T-helper 1 cell treated with Interleukin-12 subunit alpha and Interleukin-12 subunit beta and Interleukin-4 antibody, amounts not matched to agents 30 ng/mL and 1 ng/mL, for 36 hours (primary cell): ENCODE measurements at regions not wholly inside any gene's neighbourhood (a gene's known extent, or its start where the extent isn't known, plus 50 kb on each side); places are given as distances from the start of the nearest gene placed in this dataset.
"Not testable (repeated sequence)": the region's sequence is repeated elsewhere in the genome, so short reads cannot be mapped to it uniquely, and the experiment has no call there.

Experiments
- intact Hi-C: fragments of 100-400 bp; cut with micrococcal nuclease; formaldehyde crosslinking; loops from one replicate; pipeline ENCODE4 v1.15.1; 2024

DNA sequence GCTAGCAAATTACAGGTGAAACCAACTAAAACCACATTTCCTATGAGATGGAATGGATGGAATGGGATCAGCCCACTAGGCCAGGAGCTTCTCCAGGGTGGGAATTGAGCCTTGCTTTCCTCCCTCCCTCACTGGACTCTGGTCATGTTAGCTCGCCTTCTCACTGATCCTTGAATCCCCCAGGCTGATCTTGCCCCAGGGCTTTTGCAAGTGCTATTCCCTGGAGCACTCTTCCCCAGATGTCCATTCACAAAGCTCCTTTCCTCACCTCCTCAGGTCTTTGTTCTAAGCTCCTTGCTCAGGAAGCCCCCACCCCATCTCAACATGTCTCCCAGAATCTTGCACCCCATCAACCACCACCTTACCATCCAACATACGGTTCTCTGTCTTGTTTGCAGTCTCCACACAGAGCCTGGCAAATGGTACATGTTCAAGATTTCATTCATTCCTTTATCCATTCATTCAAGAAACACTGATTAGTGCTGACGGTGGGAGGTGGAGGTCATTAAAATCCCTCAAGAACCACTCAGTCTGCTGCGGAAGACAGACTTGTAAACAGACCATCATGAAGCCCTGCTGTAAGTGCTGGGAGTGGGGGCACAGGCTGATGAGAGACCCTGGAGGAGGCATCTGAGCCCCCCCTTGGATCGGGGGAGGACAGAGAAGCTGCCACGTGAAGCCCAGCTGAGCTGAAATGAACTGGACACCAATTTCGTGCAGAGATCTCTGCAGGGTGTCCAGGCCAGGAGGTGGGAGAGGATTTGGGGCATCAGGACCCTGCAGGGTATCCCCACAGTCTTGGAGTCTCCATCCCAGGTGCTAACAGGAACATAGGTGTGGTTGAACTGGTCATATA is 141.7 kb downstream of the BARX1 start:
- intact Hi-C loops = no loop called here

DNA sequence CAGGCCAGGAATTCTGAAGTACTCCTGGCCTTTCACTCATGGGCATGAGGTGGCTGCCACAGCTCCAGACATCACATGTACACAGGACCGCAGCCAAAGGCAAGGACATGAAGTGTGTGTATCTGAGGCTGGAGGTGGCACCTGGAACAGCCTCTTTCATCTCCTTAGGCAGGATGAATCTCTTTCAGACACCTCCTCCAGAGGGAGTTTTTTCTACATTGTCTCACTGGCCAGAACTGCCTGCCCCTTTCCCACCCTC is 142.8 kb downstream of the BARX1 start:
- intact Hi-C loops = no loop called here

DNA sequence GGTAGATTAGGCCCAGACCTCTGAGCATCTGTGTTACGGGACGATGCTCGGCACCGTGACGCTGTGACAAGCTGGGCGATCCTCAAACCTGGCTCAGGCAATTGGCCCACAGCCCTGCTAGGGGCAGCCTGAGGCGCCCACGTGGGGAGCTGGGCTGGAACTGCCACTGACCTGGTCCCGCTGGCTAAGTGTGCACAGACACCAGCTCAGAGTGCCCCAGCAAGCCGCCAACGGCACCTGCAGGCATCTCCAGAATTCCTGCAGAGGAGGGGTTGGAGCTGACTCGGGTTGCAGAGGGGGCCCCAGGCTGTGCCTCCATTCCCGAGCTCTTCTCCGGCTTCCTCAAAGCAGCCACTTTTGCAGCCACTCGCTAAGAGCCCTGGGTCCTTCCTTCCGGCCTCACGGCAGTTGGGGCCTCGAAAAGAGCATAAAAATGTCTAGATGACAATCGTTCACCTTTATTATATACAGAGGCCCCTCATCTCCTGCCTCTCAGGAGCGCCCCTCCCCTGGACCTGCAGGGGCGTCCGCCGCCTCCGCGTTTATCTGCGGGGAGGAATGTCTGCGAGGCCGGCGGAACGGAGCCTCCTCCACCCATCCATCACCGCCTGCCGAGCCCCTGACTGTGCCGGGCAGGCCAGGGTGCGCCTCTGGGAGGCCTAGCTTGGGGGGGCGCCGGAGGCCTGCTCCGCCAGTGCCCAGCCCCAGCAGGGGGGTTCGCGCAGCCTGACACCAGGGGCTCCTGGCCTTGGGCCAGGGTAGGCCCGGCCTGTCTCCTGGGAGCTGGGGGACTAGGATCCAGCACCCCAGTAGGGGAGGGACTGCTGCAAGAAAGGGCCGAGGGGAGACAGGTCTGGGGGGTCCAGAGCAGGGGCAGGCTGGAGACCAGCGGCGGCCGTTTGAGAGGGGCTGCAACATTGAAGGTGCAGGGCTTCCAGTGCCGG is 144.9 kb downstream of the BARX1 start:
- intact Hi-C loops = no loop called here

DNA sequence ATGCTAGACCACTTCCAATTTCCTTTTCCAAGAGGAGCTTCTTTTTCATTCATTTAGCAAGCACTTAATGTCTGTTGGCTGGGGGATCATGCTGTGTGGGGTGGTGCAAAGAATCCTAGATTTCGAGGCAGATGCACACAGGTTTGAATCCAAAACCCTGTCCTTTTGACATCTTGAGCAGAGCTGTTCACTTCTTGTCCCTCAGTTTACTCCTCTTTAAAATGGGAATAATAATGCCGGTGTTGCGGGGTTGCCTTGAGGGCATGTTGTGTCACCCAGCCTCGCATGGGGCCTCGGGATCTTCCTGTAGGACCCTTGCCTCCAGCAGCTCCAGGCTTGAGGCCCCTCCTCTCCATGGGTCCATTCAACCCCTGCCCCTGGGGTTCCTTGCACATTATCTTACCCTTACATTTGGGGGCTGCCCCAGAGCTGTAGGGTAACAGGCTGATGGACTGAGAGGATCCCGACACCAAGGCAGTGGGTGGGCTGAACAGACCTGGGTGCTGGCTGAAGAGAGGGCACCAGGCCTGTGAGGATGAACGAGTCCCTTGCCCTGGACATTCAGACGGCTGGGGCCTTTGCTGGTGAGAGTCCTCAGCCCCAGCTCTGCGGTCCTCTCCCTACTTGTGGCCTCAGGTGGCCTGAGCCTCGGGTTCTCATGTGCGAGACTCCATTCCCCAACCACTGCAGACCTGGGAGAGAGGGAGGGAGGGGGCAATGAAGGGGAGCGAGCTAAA is 145.8 kb downstream of the BARX1 start:
- intact Hi-C loops = no loop called here

DNA sequence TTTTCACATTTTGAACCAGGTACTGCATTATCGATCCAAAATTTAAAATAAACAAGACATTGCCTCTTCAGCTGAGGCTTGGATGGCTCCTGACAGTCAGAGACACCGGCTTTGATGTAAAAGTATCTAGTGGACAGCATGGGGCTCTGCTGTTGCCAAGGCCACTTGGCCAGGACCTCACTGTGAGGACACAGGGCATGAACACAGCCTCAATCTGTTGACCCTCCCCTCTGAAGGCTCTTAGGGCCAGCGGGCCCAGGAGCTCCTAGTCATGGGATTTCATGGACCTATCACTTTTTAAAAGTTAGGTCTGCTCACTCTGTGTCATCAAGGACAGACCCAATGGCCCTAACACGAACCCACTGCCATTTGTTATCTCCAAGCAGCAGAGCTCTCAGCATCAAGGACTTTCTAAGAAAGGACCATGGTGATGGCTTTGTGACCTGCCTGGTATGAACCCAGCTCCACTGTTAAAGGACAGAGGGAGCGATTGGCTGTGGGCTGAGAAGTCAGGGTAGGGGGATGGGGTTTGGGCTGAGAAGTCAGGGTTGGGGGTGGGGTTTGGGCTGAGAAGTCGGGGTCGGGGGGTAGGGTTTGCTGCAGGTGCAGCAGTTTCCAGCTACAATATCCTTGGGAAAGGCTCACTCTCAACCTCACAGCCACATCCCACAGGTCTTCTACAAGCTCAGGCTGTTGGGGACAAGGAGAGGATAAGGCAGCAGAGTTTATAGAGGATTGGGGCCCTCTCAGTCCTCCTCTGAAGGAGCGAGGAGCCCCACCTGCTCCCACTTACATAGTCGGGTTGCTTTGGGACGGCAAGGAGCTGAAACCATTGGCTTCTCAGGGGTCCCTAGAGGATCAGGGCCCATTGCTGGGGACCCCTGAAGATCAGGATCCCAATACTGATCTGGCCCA is 146.8 kb downstream of the BARX1 start:
- intact Hi-C loops = no loop called here

DNA sequence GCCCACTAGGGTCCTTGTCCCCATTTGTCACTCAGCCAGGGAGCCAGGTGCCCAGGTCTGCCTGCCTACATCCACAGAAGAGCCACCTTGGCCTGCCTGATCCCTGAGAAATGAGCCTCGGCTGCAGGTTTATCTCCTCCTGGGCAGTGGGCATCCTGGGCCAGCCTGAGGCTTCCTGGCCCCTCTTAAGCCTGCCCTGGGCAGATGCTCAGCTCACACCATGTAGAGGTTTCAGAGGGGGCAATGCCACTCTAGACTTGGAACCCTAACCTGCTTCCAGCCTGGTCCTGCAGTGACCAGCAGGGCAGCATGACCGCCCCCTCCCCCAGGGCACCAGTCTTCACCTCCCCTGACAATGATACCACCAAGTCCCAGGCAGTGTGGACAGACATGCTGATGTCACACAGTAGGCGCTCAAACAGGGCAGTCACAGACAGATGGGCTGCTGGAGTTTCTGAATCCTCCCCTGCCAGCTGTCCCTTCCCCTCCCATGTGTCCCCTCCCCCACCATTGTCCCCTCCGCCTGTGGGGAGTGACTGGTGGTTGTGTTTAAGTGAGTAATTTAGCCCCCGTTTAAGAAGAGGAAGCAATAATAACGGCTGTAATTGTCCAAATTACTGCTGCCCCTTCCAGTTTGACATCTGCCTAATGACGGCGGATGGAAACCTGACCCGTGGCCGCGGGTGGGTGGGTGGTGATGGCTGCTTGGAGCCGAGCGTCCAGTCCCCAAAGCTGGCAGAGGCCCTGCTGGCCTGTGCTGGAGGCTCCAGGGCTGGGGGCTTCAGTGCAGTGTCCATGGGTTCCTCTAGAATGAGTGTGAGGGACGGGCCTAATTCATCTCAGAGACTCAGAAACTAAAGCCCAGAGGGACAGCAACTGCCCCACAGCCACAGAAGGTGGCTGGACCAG is 147.7 kb downstream of the BARX1 start:
- intact Hi-C loops = no loop called here

DNA sequence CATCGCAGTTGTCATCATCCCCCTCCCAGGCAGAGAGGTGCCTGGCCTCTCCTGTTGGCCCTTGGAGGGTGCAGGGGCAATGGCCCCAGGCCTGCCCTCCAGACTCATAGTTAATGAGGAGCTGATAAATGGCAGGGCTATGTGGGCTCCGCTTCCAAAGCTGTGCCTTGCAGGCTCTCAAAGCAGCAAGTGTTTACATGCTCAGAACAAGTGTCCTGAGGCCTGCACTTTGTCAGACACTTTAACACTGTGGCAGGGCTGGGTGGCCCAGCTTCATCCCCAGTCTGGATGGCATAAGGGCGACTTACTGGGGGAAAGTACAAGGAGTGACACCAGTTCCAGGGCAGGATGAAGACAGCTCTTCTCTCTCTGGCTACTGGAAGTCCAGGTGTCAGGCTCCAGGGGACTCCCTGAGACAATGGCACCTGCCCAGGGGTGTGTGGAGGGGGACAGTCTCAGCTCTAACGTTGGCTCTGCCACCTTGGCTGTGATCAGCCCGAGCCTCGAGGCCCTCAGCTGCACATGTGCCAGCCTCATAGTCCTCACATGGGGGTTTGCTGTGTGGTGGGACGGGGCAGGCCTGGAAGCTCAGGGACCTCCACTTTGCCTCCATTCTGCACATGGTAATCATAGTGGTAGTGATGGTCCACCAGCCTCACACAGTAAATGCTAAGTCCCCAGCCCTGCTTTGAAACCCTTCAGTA is 153.4 kb downstream of the BARX1 start:
- intact Hi-C loops = no loop called here

DNA sequence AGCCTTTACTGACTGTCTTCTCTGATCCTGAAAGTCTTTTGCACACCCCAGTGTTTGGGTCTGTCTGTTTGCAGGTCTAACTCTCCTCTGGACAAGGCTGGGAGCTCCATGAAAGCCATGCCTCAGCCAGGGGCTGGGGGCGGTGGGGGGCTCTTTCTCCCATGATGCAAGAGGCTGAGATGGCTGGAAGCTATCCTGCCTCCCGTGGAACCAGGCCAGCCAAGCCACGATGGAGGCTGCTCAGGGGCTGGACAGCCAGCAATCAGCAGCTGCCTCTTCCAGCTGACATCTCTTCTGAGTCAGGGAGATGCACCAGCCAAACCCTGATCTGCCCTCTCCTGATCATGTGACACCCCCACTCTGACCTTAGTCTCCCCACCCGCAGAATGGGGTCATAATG is 154.0 kb downstream of the BARX1 start:
- intact Hi-C loops = no loop called here

DNA sequence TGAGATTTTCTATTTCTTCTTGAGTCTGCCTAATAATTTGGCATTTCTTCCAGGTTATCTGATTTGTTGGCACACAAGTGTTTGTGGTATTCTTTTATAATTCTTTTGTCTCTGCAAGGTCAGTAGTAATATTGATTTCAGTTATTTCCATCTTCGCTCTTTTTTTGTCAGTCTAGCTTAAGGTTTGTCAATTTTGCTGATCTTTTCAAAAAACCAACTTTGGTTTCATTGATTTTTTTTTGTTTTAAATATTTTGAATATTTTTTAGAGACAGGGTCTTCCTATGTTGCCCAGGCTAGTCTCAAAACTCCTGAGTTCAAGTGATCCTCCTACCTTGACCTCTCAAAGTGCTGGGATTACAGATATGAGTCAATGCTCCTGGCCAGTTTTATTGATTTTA is 162.8 kb downstream of the BARX1 start:
- intact Hi-C loops = no loop called here

DNA sequence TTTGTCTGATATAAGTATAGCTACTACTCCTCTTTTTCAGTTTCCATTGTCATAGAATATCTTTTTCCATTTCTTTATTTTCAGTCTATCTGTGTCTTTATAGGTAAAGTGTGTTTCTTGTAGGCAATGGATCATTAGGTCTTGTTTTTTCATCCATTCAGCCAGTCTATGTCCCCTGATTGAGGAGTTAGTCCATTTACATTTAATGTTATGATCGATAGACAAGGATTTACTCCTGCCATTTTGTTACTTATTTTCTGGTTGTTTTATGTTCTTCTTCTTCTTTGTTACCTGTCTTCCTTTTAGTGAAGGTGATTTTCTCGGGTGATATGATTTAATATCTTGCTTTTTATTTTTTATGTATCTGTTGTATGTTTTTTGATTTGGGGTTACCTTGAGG is 169.0 kb downstream of the BARX1 start:
- intact Hi-C loops = no loop called here

DNA sequence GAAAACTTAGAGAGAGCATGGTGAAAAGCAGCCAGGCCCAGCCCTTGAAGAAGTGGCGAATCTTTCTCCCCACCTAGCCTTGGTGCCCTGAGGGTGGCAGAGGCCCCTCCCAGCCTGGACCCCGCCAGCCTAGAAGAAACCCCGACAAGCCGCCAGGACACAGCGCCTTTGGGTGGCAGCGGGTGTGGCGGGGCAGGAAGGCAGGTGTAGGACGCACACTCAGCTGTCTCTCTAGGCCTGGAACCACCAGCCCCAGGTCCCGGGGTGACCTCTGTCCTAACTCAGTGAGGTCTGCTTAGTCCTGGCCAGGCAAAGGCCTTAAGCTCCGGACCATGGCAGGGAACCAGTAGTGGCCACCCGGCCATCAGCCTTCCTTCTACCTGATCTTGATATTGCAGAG is 178.3 kb downstream of the BARX1 start:
- intact Hi-C loops = no loop called here

DNA sequence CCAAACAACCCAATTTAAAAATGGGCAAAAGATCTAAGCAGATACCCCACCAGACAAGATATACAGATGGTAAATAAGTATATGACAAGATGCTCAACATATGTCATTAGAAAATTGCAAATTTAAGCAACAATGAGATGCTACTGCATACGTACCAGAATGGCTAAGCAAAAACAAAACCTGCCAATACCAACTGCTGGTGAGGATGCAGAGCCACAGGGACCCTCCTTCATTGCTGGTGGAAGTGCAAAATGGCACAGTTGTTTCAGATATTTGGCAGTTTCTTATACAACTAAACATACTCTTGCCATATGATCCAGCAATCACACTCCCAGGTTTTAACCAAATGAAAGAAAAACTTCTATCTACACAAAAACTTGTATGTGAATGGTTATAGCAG is 178.9 kb downstream of the BARX1 start:
- intact Hi-C loops = no loop called here

DNA sequence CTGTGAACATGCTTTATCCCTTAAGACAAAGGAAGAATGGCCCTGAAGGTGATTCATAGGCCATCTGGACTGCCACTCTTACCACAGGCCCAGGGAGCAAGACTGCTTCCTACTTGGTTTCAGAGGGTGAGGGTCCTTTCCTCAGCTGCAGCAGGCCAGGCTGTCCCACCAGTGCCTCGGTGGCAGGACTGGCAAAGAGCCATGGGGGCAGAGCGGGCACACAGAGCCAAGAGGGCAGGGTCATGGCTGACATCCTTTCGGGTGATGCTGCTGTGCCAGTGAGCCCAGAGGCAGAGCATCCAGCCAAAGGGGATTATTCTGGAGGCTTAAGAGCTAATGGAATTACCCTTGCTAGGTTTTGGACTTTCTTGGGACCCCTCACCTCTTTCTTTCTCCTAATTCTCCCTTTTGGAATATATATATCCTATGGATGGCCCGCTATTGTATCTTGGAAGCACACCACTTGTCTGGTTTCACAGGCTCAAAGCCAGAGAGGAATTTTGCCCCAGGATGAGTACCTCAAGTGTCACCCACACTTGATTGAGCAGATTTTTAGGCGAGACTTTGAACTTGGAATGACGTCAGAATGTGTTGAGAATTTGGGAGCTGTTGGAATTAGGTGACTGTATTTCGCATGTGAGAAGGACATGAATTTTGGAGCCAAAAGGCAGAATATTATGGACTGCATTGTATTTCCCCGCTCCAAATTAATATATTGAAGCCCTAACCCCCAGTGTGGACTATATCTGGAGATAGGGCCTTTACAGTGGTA is 180.6 kb downstream of the BARX1 start:
- intact Hi-C loops = no loop called here

DNA sequence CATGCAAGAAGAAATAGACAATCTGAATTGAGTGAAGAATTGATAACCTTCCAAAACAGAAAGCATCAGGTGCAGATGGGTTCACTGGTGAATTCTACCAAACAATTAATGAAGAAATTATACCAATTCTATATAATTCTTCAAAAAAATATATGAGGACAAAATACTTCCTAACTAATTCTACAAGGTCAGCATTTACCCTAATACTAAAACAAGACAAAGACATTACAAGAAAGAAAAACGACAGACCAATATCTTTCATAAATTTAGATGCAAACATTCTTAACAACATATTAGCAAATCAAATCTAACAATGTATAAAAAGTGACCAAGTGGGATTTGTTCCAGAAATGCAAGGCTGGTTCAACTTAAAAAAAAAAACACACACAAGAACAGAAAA is 183.9 kb downstream of the BARX1 start:
- intact Hi-C loops = no loop called here

DNA sequence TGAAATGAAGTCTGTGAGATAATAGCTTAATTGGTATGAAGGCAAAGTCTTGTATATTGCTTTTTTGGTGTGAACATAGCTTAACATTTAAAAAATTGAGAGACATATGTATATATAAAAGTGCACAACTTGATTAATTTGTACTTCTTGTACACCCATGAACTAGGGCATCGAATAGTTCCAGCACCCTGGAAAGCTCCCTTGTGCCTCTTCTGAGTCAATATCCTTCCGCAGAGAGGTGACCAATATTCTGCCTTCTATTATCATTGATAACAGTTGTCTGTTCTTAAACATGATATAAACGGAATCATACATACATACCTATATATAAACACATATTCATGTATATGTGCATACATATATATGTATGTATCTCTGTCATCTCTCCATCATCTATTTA is 185.4 kb downstream of the PHF2 start:
- intact Hi-C loops = no loop called here

DNA sequence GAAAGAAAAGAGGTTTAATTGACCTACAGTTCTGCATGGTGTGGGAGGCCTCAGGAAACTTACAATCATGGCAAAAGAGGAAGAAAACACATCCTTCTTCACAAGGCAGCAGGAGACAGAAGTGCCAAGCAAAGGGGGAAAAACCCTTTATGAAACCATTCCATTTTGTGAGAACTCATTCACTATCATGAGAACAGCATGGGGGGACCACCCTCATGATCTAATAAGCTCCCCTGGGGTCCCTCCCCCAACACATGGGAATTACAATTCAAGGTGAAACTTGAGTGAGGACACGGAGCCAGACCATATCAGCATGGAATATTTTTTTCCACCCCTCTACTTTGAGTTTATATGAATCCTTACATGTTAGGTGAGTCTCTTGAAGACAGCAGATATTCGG is 173.7 kb downstream of the PHF2 start:
- intact Hi-C loops = no loop called here

DNA sequence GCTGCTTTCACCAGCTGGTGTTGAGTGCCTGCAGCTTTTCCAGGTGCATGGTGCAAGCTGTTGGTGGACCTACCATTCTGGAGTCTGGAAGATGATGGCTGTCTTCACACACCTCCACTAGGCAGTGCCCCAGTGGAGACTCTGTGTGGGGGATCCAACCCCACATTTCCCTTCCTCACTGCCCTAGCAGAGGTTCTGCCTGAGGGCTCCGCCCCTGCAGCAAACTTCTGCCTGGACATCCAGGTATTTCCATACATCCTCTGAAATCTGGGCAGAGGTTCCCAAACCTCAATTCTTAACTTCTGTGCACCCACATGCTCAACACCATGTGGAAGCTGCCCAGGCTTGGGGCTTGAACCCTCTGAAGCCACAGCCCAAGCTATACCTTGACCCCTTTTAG is 172.4 kb downstream of the PHF2 start:
- intact Hi-C loops = not testable (repeated sequence)

DNA sequence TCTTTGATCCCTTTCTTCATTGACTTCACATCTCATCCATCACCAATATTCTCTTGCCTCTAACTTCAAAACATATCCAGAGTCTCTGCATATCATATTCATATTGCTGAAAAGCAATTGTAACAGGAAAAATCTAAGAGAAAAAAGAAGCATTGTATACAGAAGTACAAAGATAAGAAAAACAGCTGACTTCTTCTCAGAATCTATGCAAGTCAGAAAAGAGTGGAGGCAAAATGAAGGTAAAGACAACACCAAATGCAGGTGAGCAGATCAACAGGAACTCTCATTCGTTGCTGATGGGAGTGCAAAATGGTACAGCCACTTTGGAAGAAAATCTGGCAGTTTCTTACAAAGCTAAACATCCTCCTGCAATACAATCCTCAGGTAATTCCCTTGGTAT is 155.6 kb downstream of the PHF2 start:
- intact Hi-C loops = no loop called here

DNA sequence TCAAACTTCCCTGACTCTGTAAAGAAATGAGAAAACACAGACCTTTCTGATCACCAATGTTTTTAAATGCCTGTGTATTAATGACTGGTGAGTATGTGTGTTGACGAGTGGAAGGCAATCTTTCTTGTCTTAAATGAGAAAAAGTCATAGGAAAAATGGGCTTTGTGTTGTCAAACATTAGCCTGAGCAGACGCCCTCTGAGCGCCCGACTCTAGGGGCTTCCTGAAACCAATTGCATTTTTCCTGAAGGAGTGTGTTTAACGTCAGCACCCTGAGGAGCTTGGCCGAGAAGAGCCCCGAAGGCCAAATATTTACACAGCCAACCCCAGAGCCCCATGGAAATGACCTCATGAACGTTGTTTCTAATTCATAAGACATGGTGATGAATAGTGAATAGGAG is 154.3 kb downstream of the PHF2 start:
- intact Hi-C loops = no loop called here
